Mesenchymal stem cell (in vitro differentiated cells and primary cell): ENCODE measurements at regions not wholly inside any gene's neighbourhood (a gene's known extent, or its start where the extent isn't known, plus 50 kb on each side); places are given as distances from the start of the nearest gene placed in this dataset.

Experiments
- DNase-seq: peaks from one replicate; pipeline ENCODE4 v3.0.0-alpha.2; 2013
- H2AFZ ChIP-seq: one replicate; pipeline ENCODE4 v1.6.1; 2013; ENCODE audit warnings: low read depth, mild to moderate bottlenecking, control low read depth, inconsistent platforms, low read length, moderate library complexity
- H2AK5ac ChIP-seq: 2 replicates; pipeline ENCODE4 v1.6.1; 2013; ENCODE audit warnings: low read length, moderate library complexity, mild to moderate bottlenecking, inconsistent platforms; ENCODE audit not compliant: severe bottlenecking
- H2BK120ac ChIP-seq: one replicate; pipeline ENCODE4 v1.6.1; 2013; ENCODE audit warnings: low read depth, mild to moderate bottlenecking, inconsistent platforms, low read length, moderate library complexity
- H2BK12ac ChIP-seq, 2 experiments: one replicate each; pipeline ENCODE4 v1.6.1; 2013; ENCODE audit warnings: inconsistent platforms in 2 of 2, low read length in 2 of 2, mild to moderate bottlenecking in 2 of 2, moderate library complexity in 2 of 2, control low read depth in 1 of 2
- H2BK15ac ChIP-seq: one replicate; pipeline ENCODE4 v1.6.1; 2013; ENCODE audit warnings: mild to moderate bottlenecking, low read depth, inconsistent platforms; ENCODE audit not compliant: poor library complexity, severe bottlenecking
- H2BK5ac ChIP-seq: 2 replicates; pipeline ENCODE4 v1.6.1; 2013; ENCODE audit warnings: low read depth, mild to moderate bottlenecking, low read length, control low read depth, inconsistent platforms; ENCODE audit not compliant: poor library complexity, severe bottlenecking
- H3K14ac ChIP-seq, 2 experiments: one replicate each; pipeline ENCODE4 v1.6.1; 2013; ENCODE audit warnings: inconsistent platforms in 2 of 2, low read length in 2 of 2, control low read depth in 1 of 2, mild to moderate bottlenecking in 1 of 2, moderate library complexity in 1 of 2
- H3K18ac ChIP-seq, 2 experiments: one replicate each; pipeline ENCODE4 v1.6.1; 2013; ENCODE audit warnings: inconsistent platforms in 2 of 2, low read length in 2 of 2, control low read depth in 1 of 2, low read depth in 1 of 2, mild to moderate bottlenecking in 1 of 2
- H3K23ac ChIP-seq, 2 experiments: one replicate each; pipeline ENCODE4 v1.6.1; 2013; ENCODE audit warnings: inconsistent platforms in 2 of 2, low read length in 2 of 2, mild to moderate bottlenecking in 2 of 2, moderate library complexity in 2 of 2, control low read depth in 1 of 2
- H3K27ac ChIP-seq: 2 replicates; pipeline ENCODE4 v1.5.1; 2013; ENCODE audit warnings: mild to moderate bottlenecking, moderate library complexity, low read length, control low read depth, inconsistent platforms; ENCODE audit not compliant: poor library complexity, severe bottlenecking
- H3K27me3 ChIP-seq, 2 experiments: 2 replicates each; pipeline versions ENCODE4 v1.6.1 to v1.7.0; 2013; ENCODE audit warnings: low read length in 2 of 2, mild to moderate bottlenecking in 2 of 2, moderate library complexity in 2 of 2, control low read depth in 1 of 2, inconsistent platforms in 1 of 2; ENCODE audit not compliant: control insufficient read depth in 1 of 2, insufficient read depth in 1 of 2
- H3K36me3 ChIP-seq, 2 experiments: 2 replicates each; pipeline versions ENCODE4 v1.6.1 to v1.7.0; 2013; ENCODE audit warnings: low read length in 2 of 2, control low read depth in 1 of 2, inconsistent platforms in 1 of 2, low read depth in 1 of 2, mild to moderate bottlenecking in 1 of 2; ENCODE audit not compliant: insufficient read depth in 2 of 2, control insufficient read depth in 1 of 2
- H3K4ac ChIP-seq, 2 experiments: one replicate each; pipeline ENCODE4 v1.6.1; 2013; ENCODE audit warnings: inconsistent platforms in 2 of 2, low read length in 2 of 2, mild to moderate bottlenecking in 2 of 2, moderate library complexity in 2 of 2, control low read depth in 1 of 2, low read depth in 1 of 2
- H3K4me1 ChIP-seq: 2 replicates; pipeline ENCODE4 v1.6.1; 2013; ENCODE audit warnings: low read depth, low read length, control low read depth; ENCODE audit not compliant: control insufficient read depth, insufficient read depth
- H3K4me2 ChIP-seq: 2 replicates; pipeline ENCODE4 v1.6.1; 2013; ENCODE audit warnings: low read length, mild to moderate bottlenecking, inconsistent platforms; ENCODE audit not compliant: poor library complexity, severe bottlenecking
- H3K4me3 ChIP-seq, 2 experiments: 2 replicates each; pipeline versions ENCODE4 v1.5.1 to v1.7.0; 2013; ENCODE audit warnings: low read length in 2 of 2, mild to moderate bottlenecking in 2 of 2, control low read depth in 1 of 2, low read depth in 1 of 2; ENCODE audit not compliant: insufficient read depth in 1 of 2
- H3K79me1 ChIP-seq: replicated peaks from 2 replicates; pipeline ENCODE4 v1.6.1; 2013; ENCODE audit warnings: mild to moderate bottlenecking, control low read depth, low read length, inconsistent platforms; ENCODE audit not compliant: poor library complexity, severe bottlenecking
- H3K9ac ChIP-seq: 2 replicates; pipeline ENCODE4 v1.7.0; 2013; ENCODE audit warnings: mild to moderate bottlenecking, low read length, moderate library complexity
- H3K9me3 ChIP-seq: 2 replicates; pipeline ENCODE4 v1.7.0; 2013; ENCODE audit warnings: mild to moderate bottlenecking, low read length; ENCODE audit not compliant: control insufficient read depth
- H4K8ac ChIP-seq: one replicate; pipeline ENCODE4 v1.6.1; 2013; ENCODE audit warnings: inconsistent platforms, mild to moderate bottlenecking, low read length, moderate library complexity
- H4K91ac ChIP-seq: one replicate; pipeline ENCODE4 v1.6.1; 2013; ENCODE audit warnings: mild to moderate bottlenecking, low read length, inconsistent platforms
- WGBS: methylation state at CpG from one replicate; pipeline ENCODE4 v1.1.7; 2013; ENCODE audit warnings: mixed read lengths; 5-methylcytosine and 5-hydroxymethylcytosine counted together

- Histone ChIP-seq H2BK120ac (no peak overlapping the region), H4K8ac (no peak overlapping the region), H3K4me2 (no peak overlapping the region), H3K36me3 (no peaks in the 10 kb centered on the region), H3K4me3 (no peak overlapping the region), H2AFZ (no peak overlapping the region), H3K4ac (no peak overlapping the region), H2BK12ac (no peak overlapping the region), H3K27me3 (no peaks in the 10 kb centered on the region), H3K14ac (no peak overlapping the region), H2BK15ac (no peak overlapping the region), H2AK5ac (no peak overlapping the region), H3K79me1 (no peaks in the 10 kb centered on the region), H3K9ac (no peak overlapping the region), H3K4me1 (no peaks in the 10 kb centered on the region), H2BK5ac (no peak overlapping the region), H4K91ac (no peak overlapping the region), H3K18ac (no peak overlapping the region), H3K9me3 (no peaks in the 10 kb centered on the region), H3K23ac (no peak overlapping the region), H3K27ac (no peak overlapping the region)
- no peak for DNase-seq
- 46% methylated on average over 3 of the region's 3 CpGs for WGBS
These were observed 372.6 kb downstream of the NR2F2 start for GRCh38 chr15:96703091-96703490.

- no peak overlapping the region for H3K4ac ChIP-seq
- no peak overlapping the region for H3K23ac ChIP-seq
- no peaks in the 10 kb centered on the region for H3K27me3 ChIP-seq
- H3K27ac ChIP-seq, result no peak overlapping the region
- WGBS, result 63% methylated on average over 5 of the region's 5 CpGs
- H3K4me2 ChIP-seq, result no peak overlapping the region
- H3K36me3 ChIP-seq, result no peaks in the 10 kb centered on the region
- no peak overlapping the region for H2BK15ac ChIP-seq
- H3K9ac ChIP-seq, result no peak overlapping the region
- no peak overlapping the region for H3K4me3 ChIP-seq
- no peaks in the 10 kb centered on the region for H3K4me1 ChIP-seq
- H4K8ac ChIP-seq, result no peak overlapping the region
- H3K18ac ChIP-seq, result no peak overlapping the region
- H4K91ac ChIP-seq, result no peak overlapping the region
- DNase-seq, result no peak
- H3K79me1 ChIP-seq, result no peaks in the 10 kb centered on the region
- no peak overlapping the region for H3K14ac ChIP-seq
- no peak overlapping the region for H2BK12ac ChIP-seq
- H3K9me3 ChIP-seq, result no peaks in the 10 kb centered on the region
- no peak overlapping the region for H2BK120ac ChIP-seq
- no peak overlapping the region for H2AK5ac ChIP-seq
- H2BK5ac ChIP-seq, result no peak overlapping the region
- H2AFZ ChIP-seq, result no peak overlapping the region
These were observed 373.5 kb downstream of the NR2F2 start for GRCh38 chr15:96703794-96704550.

GRCh38 chr15:96716075-96716474 is 385.6 kb downstream of the NR2F2 start:
- no peak overlapping the region for H3K9ac ChIP-seq
- whole genome bisulfite sequencing, result 84% methylated on average over 6 of the region's 6 CpGs
- no peak overlapping the region for H3K18ac ChIP-seq

GRCh38 chr15:96716478-96716877 is 386.0 kb downstream of the NR2F2 start:
- H3K36me3 ChIP-seq, result no peaks in the 10 kb centered on the region
- no peaks in the 10 kb centered on the region for H3K79me1 ChIP-seq
- H2BK5ac ChIP-seq, result no peak overlapping the region
- H3K14ac ChIP-seq, result no peak overlapping the region
- no peak for DNase-seq
- H3K18ac ChIP-seq, result no peak overlapping the region
- no peak overlapping the region for H2AFZ ChIP-seq
- 90% methylated on average over 2 of the region's 3 CpGs for WGBS
- no peaks in the 10 kb centered on the region for H3K4me1 ChIP-seq
- no peak overlapping the region for H2BK12ac ChIP-seq
- peaks cover 0 to 4% of the 10 kb centered on the region in 2 experiments for H3K27me3 ChIP-seq
- no peak overlapping the region for H2BK120ac ChIP-seq
- H2BK15ac ChIP-seq, result no peak overlapping the region
- H3K27ac ChIP-seq, result no peak overlapping the region
- H2AK5ac ChIP-seq, result no peak overlapping the region
- no peak overlapping the region for H4K91ac ChIP-seq
- no peak overlapping the region for H4K8ac ChIP-seq
- no peak overlapping the region for H3K4ac ChIP-seq
- peaks cover 4% of the 10 kb centered on the region for H3K9me3 ChIP-seq
- no peak overlapping the region for H3K4me2 ChIP-seq
- H3K23ac ChIP-seq, result no peak overlapping the region
- no peak overlapping the region for H3K4me3 ChIP-seq
- H3K9ac ChIP-seq, result no peak overlapping the region

More at GRCh38 chr15:96716075-96716474, 385.6 kb downstream of the NR2F2 start:
- H4K8ac ChIP-seq, result no peak overlapping the region
- no peak overlapping the region for H3K27ac ChIP-seq
- no peaks in the 10 kb centered on the region for H3K4me1 ChIP-seq
- no peak overlapping the region for H3K4me3 ChIP-seq
- no peak overlapping the region for H2AFZ ChIP-seq
- no peak overlapping the region for H3K23ac ChIP-seq
- H2AK5ac ChIP-seq, result no peak overlapping the region
- no peak overlapping the region for H3K4me2 ChIP-seq
- H2BK120ac ChIP-seq, result no peak overlapping the region
- no peak overlapping the region for H2BK12ac ChIP-seq
- H3K36me3 ChIP-seq, result no peaks in the 10 kb centered on the region
- H3K79me1 ChIP-seq, result no peaks in the 10 kb centered on the region
- no peak overlapping the region for H4K91ac ChIP-seq
- H3K4ac ChIP-seq, result no peak overlapping the region
- H2BK15ac ChIP-seq, result no peak overlapping the region
- H3K9me3 ChIP-seq, result peaks cover 4% of the 10 kb centered on the region
- no peak for DNase-seq
- no peak overlapping the region for H3K14ac ChIP-seq
- H3K27me3 ChIP-seq, result peaks cover 0 to 4% of the 10 kb centered on the region in 2 experiments
- no peak overlapping the region for H2BK5ac ChIP-seq
